GM18909 (cell line): ENCODE measurements at regions not wholly inside any gene's neighbourhood (a gene's known extent, or its start where the extent isn't known, plus 50 kb on each side); places are given as distances from the start of the nearest gene placed in this dataset.
"Not testable (repeated sequence)": the region's sequence is repeated elsewhere in the genome, so short reads cannot be mapped to it uniquely, and the experiment has no call there.

ENCODE experiments used
- ATAC-seq: cut with Tn5 transposase; IDR thresholded peaks from one replicate; pipeline ENCODE4 v1.9.1; 2021; ENCODE audit warnings: mild to moderate bottlenecking; ENCODE audit not compliant: unreplicated experiment, poor library complexity

- ATAC-seq: no peak
Observed at GRCh38 chr11:79508461-79508860, 67.6 kb upstream of the TENM4 start.

GRCh38 chr11:79507706-79508105 lies 66.9 kb upstream of the TENM4 start:
- ATAC-seq: no peak

DNA sequence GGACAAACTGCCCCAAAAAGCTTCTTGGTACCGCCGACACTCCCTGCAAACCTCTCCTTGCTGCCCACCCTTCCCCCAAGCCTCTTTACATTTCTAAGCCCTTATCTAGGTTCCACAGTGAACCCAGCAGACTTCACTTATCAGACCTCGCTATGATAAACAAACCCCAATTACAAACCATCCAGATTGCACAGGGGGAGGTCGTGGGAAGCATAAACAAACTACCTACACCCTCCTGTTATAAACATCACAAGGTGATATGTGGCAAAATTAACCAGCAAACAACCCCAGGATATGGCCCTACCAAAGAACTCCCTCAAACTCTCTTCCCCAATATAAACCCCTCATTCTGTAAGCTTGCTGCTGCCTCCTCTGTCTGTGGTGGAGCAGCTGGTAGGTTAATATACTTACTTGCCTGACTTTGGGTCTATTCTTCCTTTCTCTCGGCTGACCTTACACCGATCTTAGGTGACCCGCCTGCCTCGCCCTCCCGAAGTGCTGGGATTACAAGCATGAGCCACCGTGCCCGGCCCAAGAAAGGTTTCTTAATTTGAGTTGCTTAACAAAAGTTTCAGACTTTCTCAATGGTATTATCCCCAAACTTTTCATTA lies 66.0 kb upstream of the TENM4 start:
- ATAC-seq: no peak

GRCh38 chr11:79506124-79506523 lies 65.3 kb upstream of the TENM4 start:
- ATAC-seq: no peak

GRCh38 chr11:79503028-79503427 lies 62.2 kb upstream of the TENM4 start:
- ATAC-seq: no peak

GRCh38 chr11:79501707-79502106 lies 60.9 kb upstream of the TENM4 start:
- no peak for ATAC-seq

- not testable (repeated sequence) for ATAC-seq
Observed at GRCh38 chr11:79499929-79500328, 59.1 kb upstream of the TENM4 start.

DNA sequence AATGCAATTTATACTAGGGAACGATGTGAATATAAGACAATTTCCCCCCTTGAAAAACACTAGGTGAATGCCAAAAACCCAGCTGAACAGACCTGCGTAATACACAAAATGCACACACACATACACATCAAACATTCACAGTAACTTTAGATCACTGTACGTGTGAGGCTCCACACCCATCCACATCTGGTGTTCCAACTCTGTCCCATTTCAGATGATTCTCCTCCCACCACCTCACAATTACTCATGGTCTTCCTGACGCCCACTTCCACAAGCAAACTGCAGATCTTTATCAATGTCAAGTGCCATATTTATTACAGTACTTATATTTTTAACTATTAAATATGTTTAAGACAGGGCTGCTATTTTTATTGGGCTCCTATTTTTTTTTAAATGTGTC lies 57.8 kb upstream of the TENM4 start:
- ATAC-seq: no peak

GRCh38 chr11:79493555-79494171 lies 52.8 kb upstream of the TENM4 start:
- peak; percentile 80 for ATAC-seq

DNA sequence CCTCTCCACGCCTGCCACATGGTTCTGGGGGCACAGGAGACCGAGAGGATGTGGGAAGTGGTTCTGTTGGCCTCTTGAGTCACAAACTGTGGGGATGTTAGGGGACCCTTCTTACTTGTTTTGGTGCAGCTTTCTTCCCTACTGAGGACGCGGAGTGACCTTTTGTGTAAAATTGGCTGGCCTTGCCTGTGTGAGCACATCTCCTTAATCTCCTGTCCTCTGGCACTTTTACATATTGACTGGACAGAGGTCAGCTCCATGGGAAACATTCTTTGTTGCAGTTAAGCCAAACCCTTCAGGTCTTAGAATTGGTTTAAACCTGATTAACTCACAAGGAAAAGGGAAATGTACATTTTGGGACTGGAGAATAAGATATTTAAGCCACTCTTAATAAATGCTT lies 51.2 kb upstream of the TENM4 start:
- no peak for ATAC-seq
